GM18498 (cell line): ENCODE measurements at regions not wholly inside any gene's neighbourhood (a gene's known extent, or its start where the extent isn't known, plus 50 kb on each side); places are given as distances from the start of the nearest gene placed in this dataset.
"Not testable (repeated sequence)": the region's sequence is repeated elsewhere in the genome, so short reads cannot be mapped to it uniquely, and the experiment has no call there.

Experiments used
- ATAC-seq: cut with Tn5 transposase; IDR thresholded peaks from one replicate; pipeline ENCODE4 v1.9.1; 2021; ENCODE audit warnings: mild to moderate bottlenecking, moderate library complexity; ENCODE audit not compliant: unreplicated experiment

- no peak for ATAC-seq
Measured at GRCh38 chr9:104269996-104270963, 176.2 kb downstream of the SMC2 start.

- ATAC-seq = no peak
Measured at GRCh38 chr9:104276709-104277245, 182.7 kb downstream of the SMC2 start.

DNA sequence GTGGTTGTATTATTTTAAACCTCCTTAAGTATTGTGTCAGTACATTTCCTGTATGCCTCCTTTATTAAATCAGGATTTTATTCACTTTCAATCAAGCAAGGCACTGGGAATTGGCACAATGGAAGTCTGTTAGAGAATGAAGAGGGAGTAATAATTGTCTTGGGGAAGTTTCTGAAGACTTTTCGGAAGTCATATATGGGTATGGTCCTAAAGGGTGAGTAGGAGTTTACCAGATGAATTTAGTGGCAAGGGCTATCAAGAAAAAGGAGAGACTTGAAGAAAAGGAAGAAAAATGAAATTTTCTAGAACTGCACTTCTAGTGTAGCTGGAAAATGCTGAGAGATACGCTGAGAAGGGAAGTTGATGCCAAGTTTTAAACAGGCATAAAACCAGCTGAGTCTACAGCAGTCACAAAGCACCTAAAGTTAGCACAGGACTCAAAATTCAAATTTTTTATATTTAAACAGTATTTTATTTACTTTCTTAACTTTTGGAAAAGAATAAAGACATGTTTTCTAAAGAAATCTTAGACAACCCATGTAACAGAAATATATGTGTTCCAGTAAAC is 184.9 kb downstream of the SMC2 start:
- no peak for ATAC-seq

- ATAC-seq = no peak
Measured at GRCh38 chr9:104279535-104280177, 185.5 kb downstream of the SMC2 start.

DNA sequence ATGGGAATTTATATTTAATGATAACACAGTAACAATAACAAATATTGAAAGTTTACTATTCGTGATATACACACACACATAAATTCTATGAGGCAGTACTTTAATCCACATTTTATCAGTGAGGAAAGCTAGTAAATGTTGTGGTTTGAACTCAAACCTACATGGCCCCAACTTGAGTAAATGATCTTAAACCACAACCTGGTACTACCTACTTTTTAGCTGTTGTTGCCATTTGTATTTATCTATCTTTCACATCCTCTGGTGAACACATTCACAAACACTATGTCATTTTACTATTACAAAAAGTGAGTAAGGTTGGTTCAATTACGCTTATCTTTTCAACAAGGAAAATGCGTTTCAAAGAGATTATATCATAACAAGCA is 186.1 kb downstream of the SMC2 start:
- ATAC-seq = no peak

DNA sequence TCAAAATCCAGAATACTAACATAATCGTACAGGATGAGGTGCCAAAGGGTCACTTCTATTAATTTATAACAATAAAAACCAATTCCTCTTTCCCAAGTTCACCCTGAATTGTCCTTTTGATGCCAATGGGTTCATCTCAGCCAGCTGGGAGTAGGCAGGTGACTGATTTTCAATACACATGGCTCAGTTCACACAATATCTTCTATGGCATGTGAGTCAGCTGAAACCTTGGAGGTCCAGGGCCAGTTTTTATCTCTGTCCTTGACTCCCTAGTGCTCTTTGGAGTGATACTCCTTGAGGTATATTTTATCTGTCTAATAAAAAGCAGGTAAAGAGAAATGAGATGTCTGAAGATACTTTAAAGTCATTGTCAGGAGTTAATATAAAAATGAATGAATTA is 186.6 kb downstream of the SMC2 start:
- ATAC-seq = no peak

- ATAC-seq = no peak
Measured at GRCh38 chr9:104286187-104286586, 192.1 kb downstream of the SMC2 start.

- no peak for ATAC-seq
Measured at GRCh38 chr9:104286799-104287198, 192.7 kb downstream of the SMC2 start.

DNA sequence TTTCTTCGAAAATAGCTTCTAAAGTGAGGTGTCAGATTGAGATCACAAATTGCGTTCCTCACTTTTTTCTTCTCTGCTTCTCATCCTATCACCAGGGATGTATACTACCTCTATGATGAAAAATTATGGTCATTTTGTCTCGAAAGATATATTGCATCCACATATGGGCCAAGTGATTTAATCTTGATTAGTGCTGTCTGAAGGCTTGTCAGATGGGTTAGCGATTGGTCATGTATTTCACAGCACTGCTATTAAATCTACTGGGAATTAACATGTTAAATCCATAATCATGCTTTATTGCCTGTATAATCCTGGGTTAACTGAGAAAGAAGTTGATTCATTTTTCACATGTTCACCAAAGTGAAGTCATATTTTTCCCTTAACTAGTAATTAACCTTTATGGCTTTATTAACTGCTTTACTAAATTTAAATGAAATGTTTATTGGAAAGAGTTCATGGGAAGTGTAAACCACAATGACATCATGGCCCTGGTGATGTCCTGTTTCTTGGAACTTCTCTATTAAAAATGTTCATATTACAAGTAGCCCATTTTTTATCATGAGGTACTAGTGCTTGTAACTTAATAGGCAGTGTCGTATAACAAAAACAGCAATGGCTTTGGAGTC is 193.3 kb downstream of the SMC2 start:
- no peak for ATAC-seq

- ATAC-seq = no peak
Measured at GRCh38 chr9:104293877-104294276, 199.8 kb downstream of the SMC2 start.

DNA sequence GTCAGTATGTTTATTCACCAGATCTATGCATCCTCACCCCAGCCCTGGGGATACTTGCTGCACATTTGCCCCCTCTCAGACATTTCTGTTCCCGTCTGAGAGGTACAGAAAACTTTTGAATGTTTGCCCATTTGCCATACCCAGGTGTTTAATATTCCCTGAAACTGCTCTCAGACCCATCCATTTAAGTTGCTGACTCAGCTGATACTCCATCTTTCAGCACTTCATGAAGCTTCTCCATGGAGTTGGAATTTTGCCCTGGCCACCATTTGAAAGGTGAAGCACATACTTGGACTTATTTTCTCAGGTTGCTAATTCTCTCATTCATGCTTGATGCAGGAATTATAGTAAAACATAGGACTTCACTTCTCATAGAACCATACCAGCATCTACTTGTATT is 203.9 kb upstream of the OR13F1 start:
- no peak for ATAC-seq

DNA sequence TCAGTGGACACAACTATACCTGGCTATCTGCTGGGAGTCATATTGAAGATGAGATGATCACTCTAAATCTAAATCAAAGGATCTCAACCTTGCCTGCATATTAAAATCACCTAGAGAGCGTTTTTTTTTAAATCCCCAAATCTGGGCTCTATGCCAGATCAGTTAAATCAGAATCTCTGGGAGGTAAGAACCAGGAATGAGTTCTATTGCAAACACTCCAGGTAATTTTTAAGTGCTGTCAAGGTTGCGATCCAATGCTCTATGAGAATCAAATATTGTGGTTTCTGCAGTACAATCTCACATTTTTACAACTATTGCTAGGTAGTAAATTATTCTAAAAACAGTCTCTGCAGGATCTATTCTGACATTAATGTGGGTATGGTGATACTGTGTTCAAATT is 202.3 kb upstream of the OR13F1 start:
- ATAC-seq = no peak

- ATAC-seq = no peak
Measured at GRCh38 chr9:104302775-104303174, 201.3 kb upstream of the OR13F1 start.

GRCh38 chr9:104304925-104305324 is 199.1 kb upstream of the OR13F1 start:
- no peak for ATAC-seq

DNA sequence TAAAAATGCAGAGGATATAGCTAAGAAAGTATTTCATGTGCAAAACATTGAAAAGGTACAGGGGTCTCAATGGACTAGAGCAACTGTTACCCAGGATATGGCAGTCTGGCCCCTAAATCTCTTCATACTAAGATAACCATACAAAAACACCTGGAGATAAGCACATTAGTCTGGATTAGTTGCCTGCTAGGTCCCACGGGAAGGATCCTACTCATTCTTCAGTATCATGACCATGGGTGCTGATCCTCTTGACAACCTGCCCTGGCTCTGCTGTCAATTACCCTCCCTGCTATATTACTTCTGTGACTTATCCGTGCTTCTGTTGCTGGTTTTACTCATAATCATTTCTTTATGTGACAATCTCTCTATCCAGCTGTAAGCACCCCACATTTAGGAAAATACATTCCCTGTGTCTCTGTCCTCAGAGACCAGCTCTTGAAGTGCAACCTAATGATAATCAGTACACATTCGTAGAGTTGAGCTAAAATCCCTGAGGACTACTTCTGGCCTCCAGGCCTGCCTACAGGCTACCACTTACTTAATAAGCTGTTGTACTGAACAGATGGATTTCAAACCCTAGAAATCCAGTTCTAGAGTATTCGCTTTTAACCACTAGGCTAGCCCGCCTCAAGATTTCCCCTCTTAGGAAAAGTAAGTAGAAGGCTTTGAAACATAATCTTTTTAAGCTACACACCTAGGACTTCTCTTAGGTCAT is 190.5 kb upstream of the OR13F1 start:
- no peak for ATAC-seq

DNA sequence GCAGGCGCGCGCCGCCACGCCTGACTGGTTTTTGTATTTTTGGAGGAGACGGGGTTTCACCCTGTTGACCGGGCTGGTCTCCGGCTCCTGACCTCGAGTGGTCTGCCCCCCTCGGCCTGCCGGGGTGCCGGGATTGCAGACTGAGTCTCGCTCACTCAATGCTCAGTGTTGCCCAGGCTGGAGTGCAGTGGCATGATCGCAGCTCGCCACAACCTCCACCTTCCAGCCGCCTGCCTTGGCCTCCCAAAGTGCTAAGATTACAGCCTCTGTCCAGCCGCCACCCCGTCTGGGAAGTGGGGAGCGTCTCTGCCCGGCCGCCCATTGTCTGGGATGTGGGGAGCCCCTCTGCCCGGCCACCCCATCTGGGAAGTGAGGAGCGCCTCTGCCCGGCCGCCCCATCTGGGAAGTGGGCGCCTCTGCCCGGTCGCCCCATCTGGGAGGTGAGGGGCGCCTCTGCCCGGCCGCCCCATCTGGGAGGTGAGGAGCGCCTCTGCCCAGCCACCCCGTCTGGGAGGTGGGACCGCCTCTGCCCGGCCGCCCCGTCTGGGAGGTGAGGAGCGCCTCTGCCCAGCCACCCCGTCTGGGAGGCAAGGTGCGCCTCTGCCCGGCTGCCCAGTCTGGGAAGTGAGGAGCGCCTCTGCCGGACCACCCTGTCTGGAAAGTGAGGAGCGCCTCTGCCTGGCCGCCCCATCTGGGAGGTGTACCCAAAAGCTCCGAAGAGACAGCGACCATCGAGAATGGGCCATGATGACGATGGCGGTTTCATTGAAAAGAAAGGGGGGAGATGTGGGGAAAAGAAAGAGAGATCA is 187.7 kb upstream of the OR13F1 start:
- ATAC-seq = not testable (repeated sequence)

DNA sequence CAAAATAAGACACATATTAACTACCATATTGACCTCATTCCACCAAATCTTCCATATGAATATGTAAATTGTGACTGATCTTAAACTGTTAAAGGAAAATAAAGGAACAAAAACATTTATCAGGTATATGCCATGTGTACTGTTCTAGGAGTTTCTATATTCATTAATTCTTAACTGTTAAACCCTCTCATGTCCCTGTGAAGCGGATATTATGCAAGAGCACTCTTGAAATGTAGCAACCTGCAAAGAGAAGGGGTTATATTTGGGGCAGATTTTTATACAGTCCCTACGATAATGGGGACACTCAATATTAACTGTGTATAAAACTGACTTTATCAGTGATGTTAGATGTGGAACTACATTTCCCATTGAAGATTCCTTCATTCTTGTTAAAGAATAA is 184.9 kb upstream of the OR13F1 start:
- ATAC-seq = no peak

GRCh38 chr9:104319685-104320084 is 184.4 kb upstream of the OR13F1 start:
- ATAC-seq = no peak

- no peak for ATAC-seq
Measured at GRCh38 chr9:104322596-104322995, 181.5 kb upstream of the OR13F1 start.
